Endothelial cell of umbilical vein (primary cell): ENCODE measurements at regions not wholly inside any gene's neighbourhood (a gene's known extent, or its start where the extent isn't known, plus 50 kb on each side); places are given as distances from the start of the nearest gene placed in this dataset.

Experiments
- BruUV-seq: library from RNA; stranded (reverse); fragments of 400-500 nt; replicated peaks from 2 replicates; lab custom pipeline; 2021; lab: Mats Ljungman, UMichigan
- CTCF ChIA-PET: fragments of 300-600, 350-600 bp; sonication (Branson Sonifier 250); formaldehyde crosslinking; loops from one replicate; lab custom pipeline; 2021; ENCODE audit warnings: antibody characterized with exemption, inconsistent platforms; lab: Charles Lee
- POLR2A ChIA-PET: fragments of 300-600, 350-600 bp; sonication (Branson Sonifier 250); formaldehyde crosslinking; loops from one replicate; lab custom pipeline; 2021; ENCODE audit warnings: antibody characterized with exemption, inconsistent platforms; lab: Charles Lee
- DNase-seq: peaks from one replicate; pipeline ENCODE4 v3.0.0-alpha.2; 2011; ENCODE audit warnings: low read depth, low spot score
- FAIRE-seq: peaks from 2 replicates; lab custom pipeline; 2011; peaks lifted over from hg19 to GRCh38; lab: Jason Lieb, UNC
- H2AFZ ChIP-seq: 2 replicates; pipeline ENCODE4 v1.6.0; 2012; ENCODE audit warnings: low read depth, low read length, control low read depth, inconsistent platforms
- H3K27ac ChIP-seq: 2 replicates; pipeline ENCODE4 v1.5.1; 2011; ENCODE audit warnings: low read depth, mild to moderate bottlenecking, control low read depth, low read length, moderate library complexity; ENCODE audit not compliant: insufficient read depth
- H3K27me3 ChIP-seq, 2 experiments: 2 replicates each; pipeline versions ENCODE4 v1.6.0 to v1.6.1; 2011; ENCODE audit warnings: low read length in 2 of 2, mixed read lengths in 1 of 2; ENCODE audit not compliant: control insufficient read depth in 2 of 2, insufficient read depth in 2 of 2
- H3K36me3 ChIP-seq, 2 experiments: 2 replicates in 1 of 2; 3 replicates in 1 of 2; pipeline ENCODE4 v1.5.1; 2011; ENCODE audit warnings: low read length in 2 of 2, mild to moderate bottlenecking in 1 of 2, moderate library complexity in 1 of 2; ENCODE audit not compliant: control insufficient read depth in 2 of 2, insufficient read depth in 2 of 2; ENCODE audit errors: extremely low read depth in 1 of 2
- H3K4me1 ChIP-seq: 3 replicates; pipeline ENCODE4 v1.5.1; 2011; ENCODE audit warnings: mild to moderate bottlenecking, low read length; ENCODE audit not compliant: control insufficient read depth, insufficient read depth; ENCODE audit errors: extremely low read depth
- H3K4me2 ChIP-seq: 2 replicates; pipeline ENCODE4 v1.6.1; 2011; ENCODE audit warnings: low read length, control low read depth, mixed read lengths; ENCODE audit not compliant: insufficient read depth
- H3K4me3 ChIP-seq, 3 experiments: fragments of 200-600 bp in 1 of 3; sonication (generic), shearing (Covaris generic) in 1 of 3; replicated peaks in 1 of 3; 2 replicates each; pipeline ENCODE4 v1.5.1; 2011 to 2016; ENCODE audit warnings: control low read depth in 3 of 3, low read length in 3 of 3, mild to moderate bottlenecking in 2 of 3, inconsistent platforms in 1 of 3, low read depth in 1 of 3, moderate library complexity in 1 of 3; ENCODE audit not compliant: insufficient read depth in 1 of 3
- H3K79me2 ChIP-seq: 2 replicates; pipeline ENCODE4 v1.6.0; 2012; ENCODE audit warnings: low read length, inconsistent platforms; ENCODE audit not compliant: control insufficient read depth, insufficient read depth
- H3K9ac ChIP-seq: replicated peaks from 2 replicates; pipeline ENCODE3; 2011; ENCODE audit warnings: low read length, control low read depth; ENCODE audit not compliant: insufficient read depth; ENCODE audit errors: extremely low read depth
- H3K9me1 ChIP-seq: replicated peaks from 3 replicates; pipeline ENCODE4 v1.6.0; 2011; ENCODE audit warnings: mild to moderate bottlenecking, low read length; ENCODE audit not compliant: control insufficient read depth, insufficient read depth; ENCODE audit errors: extremely low read depth
- H3K9me3 ChIP-seq: replicated peaks from 2 replicates; pipeline ENCODE4 v1.5.1; 2012; ENCODE audit warnings: low read length, inconsistent platforms; ENCODE audit not compliant: control insufficient read depth, insufficient read depth
- H4K20me1 ChIP-seq: replicated peaks from 2 replicates; pipeline ENCODE3; 2011; ENCODE audit warnings: mild to moderate bottlenecking, low read length; ENCODE audit not compliant: control insufficient read depth, insufficient read depth; ENCODE audit errors: extremely low read depth
- EZH2 ChIP-seq: IDR thresholded peaks from 2 replicates; pipeline ENCODE4 v1.6.1; 2012; ENCODE audit warnings: borderline replicate concordance, low read depth, mild to moderate bottlenecking, moderate library complexity, low read length, inconsistent platforms; ENCODE audit not compliant: severe bottlenecking
- FOS ChIP-seq: IDR thresholded peaks from 2 replicates; pipeline ENCODE4 v1.6.1; 2011; ENCODE audit warnings: mild to moderate bottlenecking, low read length, moderate library complexity, borderline replicate concordance; ENCODE audit not compliant: insufficient read depth
- GATA2 ChIP-seq: IDR thresholded peaks from 2 replicates; pipeline ENCODE4 v1.7.0; 2011; ENCODE audit warnings: low read depth, mild to moderate bottlenecking, moderate library complexity, mixed read lengths, low read length; ENCODE audit not compliant: insufficient read length, insufficient read depth
- JUN ChIP-seq: IDR thresholded peaks from 2 replicates; pipeline ENCODE4 v1.6.1; 2011; ENCODE audit warnings: borderline replicate concordance, low read depth; ENCODE audit not compliant: insufficient read length, insufficient read depth
- MYC ChIP-seq: IDR thresholded peaks from one replicate; pipeline ENCODE4 v1.6.1; 2011; ENCODE audit warnings: mild to moderate bottlenecking, low read depth, low read length
- POLR2AphosphoS5 ChIP-seq: IDR thresholded peaks from 2 replicates; pipeline ENCODE4 v1.6.1; 2012; ENCODE audit warnings: low read depth, mild to moderate bottlenecking, control low read depth, low read length, moderate library complexity; ENCODE audit not compliant: insufficient read depth
- dilution Hi-C: fragments of 300-500 bp; cut with MboI; formaldehyde crosslinking; loops from one replicate; pipeline ENCODE4 v1.15.0; 2019; ENCODE audit warnings: low sequenced_read_pairs; ENCODE audit not compliant: extremely low pct_ligation_motif_present
- intact Hi-C: fragments of 100-400 bp; cut with micrococcal nuclease; formaldehyde crosslinking; loops from one replicate; pipeline ENCODE4 v1.10.0; 2022
- TF ChIP-seq, protein P1 (sequence below), 2 donors: IDR thresholded peaks; 1 replicate in 1 of 2; 2 replicates in 1 of 2; pipeline ENCODE4 v1.5.1; 2011; ENCODE audit warnings: low read length in 2 of 2, mild to moderate bottlenecking in 2 of 2, moderate library complexity in 2 of 2, control low read depth in 1 of 2, inconsistent platforms in 1 of 2, low read depth in 1 of 2; ENCODE audit not compliant: insufficient read depth in 1 of 2; ENCODE audit errors: extremely low read depth in 1 of 2
- TF ChIP-seq, protein P2 (sequence below): IDR thresholded peaks from 2 replicates; pipeline ENCODE4 v1.6.1; 2011; ENCODE audit not compliant: insufficient read depth, insufficient read length

DNA sequence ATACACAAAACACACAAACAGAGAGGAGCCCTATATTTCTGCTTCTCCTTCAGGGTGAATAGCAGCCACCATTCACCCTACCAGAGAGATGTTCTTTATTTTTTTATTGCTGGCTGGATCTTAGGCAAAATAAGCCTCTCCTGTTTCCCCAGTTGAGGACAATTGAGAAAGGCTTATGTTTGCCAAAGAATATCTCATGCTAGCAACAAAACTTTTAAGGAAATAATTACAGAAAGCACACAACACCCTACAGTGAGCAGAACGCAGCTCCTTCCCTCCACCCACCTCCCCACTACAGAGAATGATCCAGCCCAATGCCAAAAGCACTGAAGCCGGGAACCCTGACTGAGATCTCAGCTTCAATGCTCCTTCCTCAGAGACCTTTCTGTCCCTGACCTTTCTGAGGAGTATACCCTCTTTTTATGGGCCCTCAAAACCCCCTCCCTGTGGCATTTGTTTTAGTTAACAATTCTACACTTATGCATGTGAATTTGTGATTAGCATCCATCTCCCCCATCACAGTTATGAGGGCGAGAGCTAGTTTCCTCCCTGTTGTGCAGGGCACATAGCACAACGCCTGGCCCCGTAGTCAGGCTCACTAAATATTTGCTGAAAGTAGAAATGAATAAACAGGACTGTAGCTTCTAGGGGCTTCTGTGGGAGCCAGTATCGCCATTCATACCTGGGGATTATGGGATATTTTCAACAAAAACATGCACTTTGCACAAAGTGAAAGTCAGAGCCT, 491.6 kb upstream of the CDH4 start:
- FAIRE-seq (no peak), DNase-seq (no peak)
- H3K27me3 ChIP-seq = no peaks in the 10 kb centered on the region
- H2AFZ ChIP-seq = no peak overlapping the region
- dilution Hi-C loops = no loop called here
- H3K9ac ChIP-seq = no peak overlapping the region
- no peaks in the 10 kb centered on the region for H3K79me2 ChIP-seq
- no peak overlapping the region for H3K27ac ChIP-seq
- POLR2A ChIA-PET = no interaction called here
- no peaks in the 10 kb centered on the region for H3K9me1 ChIP-seq
- intact Hi-C loops = no loop called here
- CTCF ChIA-PET = no interaction called here
- H3K4me3 ChIP-seq = no peak overlapping the region
- H4K20me1 ChIP-seq = no peaks in the 10 kb centered on the region
- no TSS peak for BruUV-seq
- H3K4me2 ChIP-seq = no peak overlapping the region
- no peaks in the 10 kb centered on the region for H3K4me1 ChIP-seq
- no peaks in the 10 kb centered on the region for H3K36me3 ChIP-seq
- TF ChIP-seq EZH2 (no peak), JUN (no peak), FOS (no peak), POLR2AphosphoS5 (no peak), MYC (no peak), GATA2 (no peak)
- TF ChIP-seq, protein P1, sequence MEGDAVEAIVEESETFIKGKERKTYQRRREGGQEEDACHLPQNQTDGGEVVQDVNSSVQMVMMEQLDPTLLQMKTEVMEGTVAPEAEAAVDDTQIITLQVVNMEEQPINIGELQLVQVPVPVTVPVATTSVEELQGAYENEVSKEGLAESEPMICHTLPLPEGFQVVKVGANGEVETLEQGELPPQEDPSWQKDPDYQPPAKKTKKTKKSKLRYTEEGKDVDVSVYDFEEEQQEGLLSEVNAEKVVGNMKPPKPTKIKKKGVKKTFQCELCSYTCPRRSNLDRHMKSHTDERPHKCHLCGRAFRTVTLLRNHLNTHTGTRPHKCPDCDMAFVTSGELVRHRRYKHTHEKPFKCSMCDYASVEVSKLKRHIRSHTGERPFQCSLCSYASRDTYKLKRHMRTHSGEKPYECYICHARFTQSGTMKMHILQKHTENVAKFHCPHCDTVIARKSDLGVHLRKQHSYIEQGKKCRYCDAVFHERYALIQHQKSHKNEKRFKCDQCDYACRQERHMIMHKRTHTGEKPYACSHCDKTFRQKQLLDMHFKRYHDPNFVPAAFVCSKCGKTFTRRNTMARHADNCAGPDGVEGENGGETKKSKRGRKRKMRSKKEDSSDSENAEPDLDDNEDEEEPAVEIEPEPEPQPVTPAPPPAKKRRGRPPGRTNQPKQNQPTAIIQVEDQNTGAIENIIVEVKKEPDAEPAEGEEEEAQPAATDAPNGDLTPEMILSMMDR (IDR thresholded peaks at IDR 0.05; ENCODE audit: extremely low read depth in 1 of 2, insufficient read depth in 1 of 2, low read depth in 1 of 2, low read length in 2 of 2) = no peak
- TF ChIP-seq, protein P2, sequence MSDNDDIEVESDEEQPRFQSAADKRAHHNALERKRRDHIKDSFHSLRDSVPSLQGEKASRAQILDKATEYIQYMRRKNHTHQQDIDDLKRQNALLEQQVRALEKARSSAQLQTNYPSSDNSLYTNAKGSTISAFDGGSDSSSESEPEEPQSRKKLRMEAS = no peak
- H3K9me3 ChIP-seq = peaks cover 10% of the 10 kb centered on the region
